ENCODE measurements at regions not wholly inside any gene's neighbourhood (a gene's known extent, or its start where the extent isn't known, plus 50 kb on each side); places are given as distances from the start of the nearest gene placed in this dataset.

DNA sequence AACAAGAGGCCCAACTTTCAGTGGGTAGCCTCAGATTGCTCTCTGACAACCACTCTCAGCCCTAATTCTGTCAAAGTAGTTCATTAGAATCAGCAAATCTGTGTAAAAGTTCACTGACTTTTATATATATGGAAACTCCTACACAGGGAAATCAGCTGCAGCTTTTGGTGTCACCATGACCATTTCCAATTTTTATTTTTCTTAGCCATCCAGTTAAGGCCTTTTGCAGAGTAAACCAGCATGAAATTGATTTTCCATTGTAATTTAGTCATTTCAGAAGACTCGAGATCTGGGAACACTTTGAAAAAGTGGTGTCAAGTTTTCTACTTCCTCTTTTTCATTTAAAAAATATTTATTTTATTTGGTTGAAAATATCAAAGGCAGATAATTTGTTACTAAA lies 263.2 kb downstream of the TMEM182 start:
- TF ChIP-seq SP1 (IDR thresholded peaks at IDR 0.05): no peak
- TF ChIP-seq SP1 (CRISPR knock-in tag; IDR thresholded peaks at IDR 0.05): no peak
- TF ChIP-seq, protein P1, sequence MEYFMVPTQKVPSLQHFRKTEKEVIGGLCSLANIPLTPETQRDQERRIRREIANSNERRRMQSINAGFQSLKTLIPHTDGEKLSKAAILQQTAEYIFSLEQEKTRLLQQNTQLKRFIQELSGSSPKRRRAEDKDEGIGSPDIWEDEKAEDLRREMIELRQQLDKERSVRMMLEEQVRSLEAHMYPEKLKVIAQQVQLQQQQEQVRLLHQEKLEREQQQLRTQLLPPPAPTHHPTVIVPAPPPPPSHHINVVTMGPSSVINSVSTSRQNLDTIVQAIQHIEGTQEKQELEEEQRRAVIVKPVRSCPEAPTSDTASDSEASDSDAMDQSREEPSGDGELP (IDR thresholded peaks at IDR 0.05; ENCODE audit: borderline replicate concordance, low read depth): no peak
- no peak for TF ChIP-seq YEATS2 (CRISPR knock-in tag; IDR thresholded peaks at IDR 0.05; ENCODE audit: borderline replicate concordance)
- TF ChIP-seq TBX2 (CRISPR knock-in tag; IDR thresholded peaks at IDR 0.05; ENCODE audit: borderline replicate concordance): no peak
- no peak for TF ChIP-seq DNMT3B (CRISPR knock-in tag; conservative IDR thresholded peaks at IDR 0.05)
- TF ChIP-seq HDAC6 (IDR thresholded peaks at IDR 0.05; ENCODE audit: low read depth, low read length): no peak
- TF ChIP-seq SUZ12 (IDR thresholded peaks at IDR 0.05; ENCODE audit: low read depth, low read length): no peak
- no peak for TF ChIP-seq TCF7L2 (IDR thresholded peaks at IDR 0.05; ENCODE audit: low read depth, low read length)
- TF ChIP-seq, protein P2, sequence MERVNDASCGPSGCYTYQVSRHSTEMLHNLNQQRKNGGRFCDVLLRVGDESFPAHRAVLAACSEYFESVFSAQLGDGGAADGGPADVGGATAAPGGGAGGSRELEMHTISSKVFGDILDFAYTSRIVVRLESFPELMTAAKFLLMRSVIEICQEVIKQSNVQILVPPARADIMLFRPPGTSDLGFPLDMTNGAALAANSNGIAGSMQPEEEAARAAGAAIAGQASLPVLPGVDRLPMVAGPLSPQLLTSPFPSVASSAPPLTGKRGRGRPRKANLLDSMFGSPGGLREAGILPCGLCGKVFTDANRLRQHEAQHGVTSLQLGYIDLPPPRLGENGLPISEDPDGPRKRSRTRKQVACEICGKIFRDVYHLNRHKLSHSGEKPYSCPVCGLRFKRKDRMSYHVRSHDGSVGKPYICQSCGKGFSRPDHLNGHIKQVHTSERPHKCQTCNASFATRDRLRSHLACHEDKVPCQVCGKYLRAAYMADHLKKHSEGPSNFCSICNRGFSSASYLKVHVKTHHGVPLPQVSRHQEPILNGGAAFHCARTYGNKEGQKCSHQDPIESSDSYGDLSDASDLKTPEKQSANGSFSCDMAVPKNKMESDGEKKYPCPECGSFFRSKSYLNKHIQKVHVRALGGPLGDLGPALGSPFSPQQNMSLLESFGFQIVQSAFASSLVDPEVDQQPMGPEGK (CRISPR knock-in tag; IDR thresholded peaks at IDR 0.05): no peak
- no peak for TF ChIP-seq POLR2A (IDR thresholded peaks at IDR 0.05; ENCODE audit: insufficient read depth in 1 of 2, low read depth in 2 of 2, low read length in 2 of 2)
- no peak for TF ChIP-seq KDM3A (CRISPR knock-in tag; IDR thresholded peaks at IDR 0.05; ENCODE audit: low read depth)
- no peak for TF ChIP-seq POLR2AphosphoS5 (IDR thresholded peaks at IDR 0.05; ENCODE audit: low read depth, low read length)
- TF ChIP-seq, protein P3, sequence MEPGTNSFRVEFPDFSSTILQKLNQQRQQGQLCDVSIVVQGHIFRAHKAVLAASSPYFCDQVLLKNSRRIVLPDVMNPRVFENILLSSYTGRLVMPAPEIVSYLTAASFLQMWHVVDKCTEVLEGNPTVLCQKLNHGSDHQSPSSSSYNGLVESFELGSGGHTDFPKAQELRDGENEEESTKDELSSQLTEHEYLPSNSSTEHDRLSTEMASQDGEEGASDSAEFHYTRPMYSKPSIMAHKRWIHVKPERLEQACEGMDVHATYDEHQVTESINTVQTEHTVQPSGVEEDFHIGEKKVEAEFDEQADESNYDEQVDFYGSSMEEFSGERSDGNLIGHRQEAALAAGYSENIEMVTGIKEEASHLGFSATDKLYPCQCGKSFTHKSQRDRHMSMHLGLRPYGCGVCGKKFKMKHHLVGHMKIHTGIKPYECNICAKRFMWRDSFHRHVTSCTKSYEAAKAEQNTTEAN (CRISPR knock-in tag; conservative IDR thresholded peaks at IDR 0.05): no peak
- TF ChIP-seq, protein P4, sequence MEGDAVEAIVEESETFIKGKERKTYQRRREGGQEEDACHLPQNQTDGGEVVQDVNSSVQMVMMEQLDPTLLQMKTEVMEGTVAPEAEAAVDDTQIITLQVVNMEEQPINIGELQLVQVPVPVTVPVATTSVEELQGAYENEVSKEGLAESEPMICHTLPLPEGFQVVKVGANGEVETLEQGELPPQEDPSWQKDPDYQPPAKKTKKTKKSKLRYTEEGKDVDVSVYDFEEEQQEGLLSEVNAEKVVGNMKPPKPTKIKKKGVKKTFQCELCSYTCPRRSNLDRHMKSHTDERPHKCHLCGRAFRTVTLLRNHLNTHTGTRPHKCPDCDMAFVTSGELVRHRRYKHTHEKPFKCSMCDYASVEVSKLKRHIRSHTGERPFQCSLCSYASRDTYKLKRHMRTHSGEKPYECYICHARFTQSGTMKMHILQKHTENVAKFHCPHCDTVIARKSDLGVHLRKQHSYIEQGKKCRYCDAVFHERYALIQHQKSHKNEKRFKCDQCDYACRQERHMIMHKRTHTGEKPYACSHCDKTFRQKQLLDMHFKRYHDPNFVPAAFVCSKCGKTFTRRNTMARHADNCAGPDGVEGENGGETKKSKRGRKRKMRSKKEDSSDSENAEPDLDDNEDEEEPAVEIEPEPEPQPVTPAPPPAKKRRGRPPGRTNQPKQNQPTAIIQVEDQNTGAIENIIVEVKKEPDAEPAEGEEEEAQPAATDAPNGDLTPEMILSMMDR (CRISPR knock-in tag; IDR thresholded peaks at IDR 0.05): no peak
